GM19372 (cell line): ENCODE measurements at regions not wholly inside any gene's neighbourhood (a gene's known extent, or its start where the extent isn't known, plus 50 kb on each side); places are given as distances from the start of the nearest gene placed in this dataset.
"Not testable (repeated sequence)": the region's sequence is repeated elsewhere in the genome, so short reads cannot be mapped to it uniquely, and the experiment has no call there.

Source experiments
- ATAC-seq: cut with Tn5 transposase; IDR thresholded peaks from one replicate; pipeline ENCODE4 v1.9.1; 2021; ENCODE audit warnings: mild to moderate bottlenecking, low read depth, moderate library complexity; ENCODE audit not compliant: unreplicated experiment

- peak; percentile 71 for ATAC-seq
Measured at GRCh38 chr6:144353871-144354314, 68.8 kb downstream of the UTRN start.

GRCh38 chr6:144359783-144360182, 74.6 kb downstream of the UTRN start:
- no peak for ATAC-seq

DNA sequence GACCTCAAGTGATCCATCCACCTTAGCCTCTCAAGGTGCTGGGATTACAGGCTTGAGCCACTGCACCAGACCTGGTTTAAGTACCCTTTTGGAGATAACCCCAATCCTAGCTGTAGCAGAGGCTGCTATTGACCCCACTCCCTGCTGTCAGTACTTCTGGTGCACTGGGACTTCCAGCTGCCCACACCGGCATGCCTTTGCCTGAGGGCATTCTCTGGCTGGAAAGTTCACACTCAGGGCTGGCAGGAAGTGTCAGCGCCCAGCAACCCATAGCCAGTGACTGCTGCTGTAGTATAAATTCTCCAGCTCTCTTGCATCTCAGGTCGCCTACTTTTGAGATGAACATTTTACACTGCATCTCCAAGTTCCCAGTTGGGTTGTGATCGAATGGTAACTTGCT, 75.3 kb downstream of the UTRN start:
- no peak for ATAC-seq

GRCh38 chr6:144361016-144361415, 75.9 kb downstream of the UTRN start:
- ATAC-seq = no peak

DNA sequence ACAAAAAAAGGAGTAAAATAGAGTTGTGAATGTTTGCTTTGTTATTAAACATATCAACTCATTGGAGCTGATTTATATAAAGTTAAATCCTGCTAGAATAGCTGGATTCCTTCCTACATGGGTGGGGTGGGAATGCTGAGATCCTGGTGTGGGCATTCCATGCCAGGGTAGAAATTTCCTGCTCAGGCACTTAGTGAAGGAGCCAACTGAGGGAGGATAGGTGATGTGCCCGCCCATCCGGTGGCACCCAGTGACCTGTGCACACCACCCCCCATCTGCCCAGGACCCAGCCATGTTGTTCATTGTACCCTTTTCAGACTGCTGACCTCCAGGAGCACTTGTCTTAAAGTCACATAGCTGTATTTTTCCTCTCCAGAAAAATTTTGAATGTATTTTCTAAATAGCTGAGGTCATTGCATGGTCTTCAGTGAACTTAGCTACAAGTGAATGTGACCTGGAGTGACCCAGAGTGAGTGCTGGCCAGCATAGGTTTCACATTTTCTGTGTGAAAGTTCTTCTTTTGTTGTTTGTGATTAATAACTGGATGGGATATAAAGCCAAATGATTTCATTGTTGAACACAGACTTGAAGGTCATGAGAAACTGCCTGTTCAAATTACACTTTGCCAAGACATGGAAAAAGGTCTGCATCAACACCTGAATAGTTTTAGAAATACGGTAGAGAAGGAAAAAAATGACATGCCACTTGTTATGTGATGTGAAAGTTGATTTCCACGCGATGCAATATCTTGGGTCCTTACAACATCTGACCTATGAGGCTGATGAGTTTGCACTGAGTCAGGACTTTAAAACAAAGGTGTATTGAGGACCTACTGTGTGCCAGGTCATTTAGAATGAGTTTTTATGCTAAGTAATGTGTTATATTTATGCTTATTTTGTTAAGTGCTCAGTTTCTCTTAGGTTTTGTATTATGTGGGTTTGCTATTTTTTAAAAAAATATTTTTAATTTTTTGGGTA, 77.2 kb downstream of the UTRN start:
- ATAC-seq = no peak

GRCh38 chr6:144364208-144364720, 79.1 kb downstream of the UTRN start:
- no peak for ATAC-seq

DNA sequence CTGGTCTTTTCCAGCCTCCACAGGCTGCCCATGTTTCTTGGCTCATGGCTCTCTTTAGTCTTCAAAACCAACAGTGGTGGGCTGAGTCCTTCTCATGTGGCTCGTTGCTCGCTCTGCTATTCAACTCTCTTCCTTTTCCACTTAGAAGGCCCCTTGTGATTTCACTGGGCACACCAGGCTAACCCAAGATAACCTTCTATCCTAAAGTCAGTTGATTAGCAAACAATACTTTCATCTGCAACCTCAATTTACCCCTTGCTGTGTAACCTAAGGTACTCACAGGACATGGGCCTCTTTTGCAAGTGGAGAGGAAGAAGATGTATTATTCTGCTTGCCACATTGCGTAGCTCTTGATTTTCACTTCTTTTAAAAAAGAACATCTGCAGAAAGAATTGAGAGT, 79.6 kb downstream of the UTRN start:
- ATAC-seq = no peak

DNA sequence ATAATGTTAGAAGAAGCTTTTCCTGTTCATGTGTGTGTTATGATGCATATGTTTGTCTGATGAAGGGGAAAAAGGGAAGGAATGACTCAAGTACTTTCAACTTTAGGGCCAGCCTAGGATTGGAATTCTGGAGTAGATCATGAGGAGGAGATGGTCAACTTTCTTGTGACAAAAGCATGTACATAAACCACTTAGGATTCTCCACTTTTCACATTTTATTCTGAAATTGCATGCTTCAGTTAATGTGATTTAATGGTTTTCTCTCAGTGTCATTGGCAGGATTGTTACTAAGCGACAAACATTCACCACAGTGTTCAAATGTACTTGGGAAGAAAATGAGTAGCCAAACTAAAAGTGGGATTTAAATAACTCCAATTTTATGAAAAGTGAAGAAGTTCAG, 80.1 kb downstream of the UTRN start:
- ATAC-seq = no peak

GRCh38 chr6:144369696-144370095, 84.6 kb downstream of the UTRN start:
- not testable (repeated sequence) for ATAC-seq

DNA sequence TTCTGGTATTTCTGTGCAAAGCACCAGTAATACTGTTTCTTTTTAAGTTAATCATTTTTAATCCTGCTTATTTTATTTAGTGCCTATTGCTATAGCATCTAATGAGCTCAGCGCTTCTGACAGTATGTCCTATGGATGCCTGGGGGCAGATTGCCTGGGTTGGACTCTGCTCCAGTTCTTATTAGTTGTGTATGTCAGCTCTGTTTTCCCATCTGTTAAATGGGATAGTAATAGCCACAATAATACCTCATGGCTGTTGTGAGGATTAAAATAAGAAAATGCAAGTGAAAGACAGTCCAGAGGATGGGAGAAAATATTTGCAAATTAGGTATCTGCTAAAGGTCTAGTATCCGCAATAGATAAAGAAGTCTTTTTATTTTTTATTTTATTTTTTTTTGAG, 87.0 kb downstream of the UTRN start:
- ATAC-seq = no peak

DNA sequence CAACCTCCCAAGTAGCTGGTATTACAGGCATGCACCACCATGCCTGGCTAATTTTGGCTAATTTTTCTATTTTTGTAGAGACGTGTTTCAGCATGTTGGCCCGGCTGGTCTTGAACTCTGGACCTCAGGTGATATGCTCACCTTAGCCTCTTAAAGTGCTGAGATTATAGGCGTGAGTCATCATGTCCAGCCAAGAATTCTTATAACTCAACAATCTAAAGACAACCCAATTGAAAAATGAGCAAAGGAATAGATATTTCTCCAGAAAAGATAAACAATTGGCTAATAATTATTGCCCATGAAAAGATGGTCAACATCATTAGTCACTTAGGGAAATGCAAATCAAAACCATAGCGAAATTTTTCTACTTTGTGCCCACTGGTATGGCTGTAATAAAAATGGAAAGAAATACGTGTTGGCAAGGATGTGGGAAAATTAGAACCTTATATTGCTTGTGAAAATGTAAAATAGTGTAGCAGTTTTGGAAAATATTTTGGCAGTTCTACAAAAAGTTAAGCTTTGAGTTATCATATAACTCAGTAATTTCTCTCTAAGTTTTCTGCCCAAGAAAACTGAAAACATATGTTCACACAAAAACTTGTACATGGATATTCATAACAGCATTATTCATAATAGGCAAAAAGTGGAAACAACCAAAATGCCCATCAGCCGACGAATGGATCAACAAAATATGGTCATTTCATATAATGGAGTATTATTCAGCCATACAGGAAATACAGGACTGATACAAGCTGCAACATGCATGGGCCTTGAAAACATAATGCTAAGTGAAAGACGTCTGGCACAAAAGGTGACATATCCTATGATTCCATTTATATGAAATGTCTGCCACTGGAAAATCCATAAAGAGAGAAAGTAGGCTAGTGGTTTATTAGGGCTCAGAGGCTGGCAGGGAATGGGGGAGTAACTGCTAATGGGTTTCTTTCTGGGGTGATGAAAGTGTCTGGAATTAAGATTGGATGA, 87.8 kb downstream of the UTRN start:
- no peak for ATAC-seq

DNA sequence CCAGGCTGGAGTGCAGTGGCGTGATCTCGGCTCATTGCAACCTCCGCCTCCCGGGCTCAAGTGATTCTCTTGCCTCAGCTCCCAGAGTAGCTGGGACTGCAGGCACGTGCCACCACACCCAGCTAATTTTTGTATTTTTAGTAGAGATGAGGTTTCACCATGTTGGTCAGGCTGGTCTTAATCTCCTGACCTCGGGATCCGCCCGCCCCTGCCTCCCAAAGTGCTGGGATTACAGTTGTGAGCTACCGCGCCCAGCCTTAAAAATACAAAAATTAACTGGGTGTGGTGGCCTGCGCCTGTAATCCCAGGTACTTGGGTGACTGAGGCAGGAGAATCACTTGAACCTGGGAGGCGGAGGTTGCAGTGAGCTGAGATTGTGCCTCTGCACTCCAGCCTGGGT, 89.4 kb downstream of the UTRN start:
- ATAC-seq = not testable (repeated sequence)

DNA sequence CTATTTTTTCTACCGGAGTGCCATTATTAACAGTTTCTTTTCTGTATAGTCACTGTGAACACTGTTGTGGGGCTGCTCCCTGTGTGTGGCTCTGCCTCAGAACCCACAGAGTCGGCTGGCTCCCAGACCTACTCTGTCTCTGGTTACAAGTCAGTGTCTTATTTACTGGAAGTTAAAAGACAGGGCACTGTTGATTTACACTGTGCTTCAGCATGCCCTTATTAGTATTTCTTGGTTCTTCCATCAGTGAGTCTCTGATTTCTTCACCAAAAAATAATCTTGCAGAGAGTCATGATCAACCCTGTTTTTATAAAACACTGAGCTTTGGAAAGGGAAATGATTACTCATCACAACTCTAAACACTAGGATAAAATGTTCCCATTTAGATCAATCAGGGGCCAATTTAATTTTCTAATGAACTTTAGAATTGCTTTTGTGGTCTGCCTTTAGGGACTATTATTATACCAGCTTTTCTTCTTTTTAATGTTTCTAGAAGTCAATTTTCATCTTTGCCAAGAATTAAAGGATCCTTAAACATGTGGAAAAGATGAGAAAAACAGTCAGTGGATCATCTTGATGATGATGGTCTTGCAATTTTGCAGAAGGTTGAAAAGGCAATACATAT, 92.6 kb downstream of the UTRN start:
- no peak for ATAC-seq

GRCh38 chr6:144378437-144378836, 93.3 kb downstream of the UTRN start:
- ATAC-seq = no peak

GRCh38 chr6:144379356-144379755, 94.2 kb downstream of the UTRN start:
- ATAC-seq = peak; percentile 48

DNA sequence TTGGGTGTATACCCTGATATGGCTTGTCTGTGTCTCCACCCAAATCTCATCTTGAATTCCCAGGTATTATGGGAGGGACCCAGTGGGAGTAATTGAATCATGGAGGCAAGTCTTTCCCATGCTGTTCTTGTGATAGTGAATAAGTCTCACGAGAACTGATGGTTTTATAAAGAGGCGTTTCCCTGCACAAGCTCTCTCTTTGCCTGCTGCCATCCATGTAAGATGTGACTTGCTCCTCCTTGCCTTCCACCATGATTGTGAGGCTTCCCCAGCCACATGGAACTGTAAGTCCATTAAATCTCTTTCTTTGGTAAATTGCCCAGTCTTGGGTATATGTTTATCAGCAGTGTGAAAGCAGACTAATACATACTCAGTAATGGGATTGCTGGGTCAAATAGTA, 96.4 kb downstream of the UTRN start:
- not testable (repeated sequence) for ATAC-seq

DNA sequence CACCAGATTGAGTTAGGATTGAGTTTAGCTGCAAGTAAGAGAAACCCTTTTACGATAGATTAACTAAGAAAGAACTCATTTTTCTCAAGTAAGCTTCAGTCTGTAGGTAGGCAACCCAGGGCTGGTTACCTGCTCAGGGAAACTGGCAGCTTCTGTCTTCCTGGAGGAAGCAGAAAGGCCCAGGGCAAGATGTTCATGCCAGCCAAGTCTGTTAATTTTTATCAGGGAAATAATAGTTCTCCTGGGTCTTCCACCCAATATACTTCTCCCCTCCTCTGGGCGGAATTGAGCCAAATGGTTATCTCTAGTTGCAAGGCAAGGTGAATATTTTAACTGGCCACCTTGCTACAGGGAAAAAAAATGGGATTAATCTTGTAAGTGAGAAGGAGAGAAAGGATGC, 98.2 kb downstream of the UTRN start:
- no peak for ATAC-seq

DNA sequence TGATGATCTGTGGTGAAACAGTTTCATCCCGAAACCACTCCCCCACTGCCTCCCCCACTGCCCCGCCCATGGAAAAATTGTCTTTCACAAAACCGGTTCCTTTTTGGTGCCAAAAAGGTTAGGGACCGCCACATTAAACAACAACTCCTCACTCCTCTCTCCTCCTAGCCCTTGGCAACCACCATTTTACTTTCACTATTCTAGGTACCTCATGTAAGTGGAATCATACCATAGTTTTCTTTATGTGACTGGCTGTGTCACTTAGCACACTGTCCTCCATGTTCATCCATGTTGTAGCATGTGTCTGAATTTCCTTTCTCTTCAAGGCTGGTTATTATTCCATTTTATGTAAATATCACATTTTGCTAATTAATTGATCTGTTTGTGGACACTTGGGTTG, 99.3 kb downstream of the UTRN start:
- ATAC-seq = no peak

DNA sequence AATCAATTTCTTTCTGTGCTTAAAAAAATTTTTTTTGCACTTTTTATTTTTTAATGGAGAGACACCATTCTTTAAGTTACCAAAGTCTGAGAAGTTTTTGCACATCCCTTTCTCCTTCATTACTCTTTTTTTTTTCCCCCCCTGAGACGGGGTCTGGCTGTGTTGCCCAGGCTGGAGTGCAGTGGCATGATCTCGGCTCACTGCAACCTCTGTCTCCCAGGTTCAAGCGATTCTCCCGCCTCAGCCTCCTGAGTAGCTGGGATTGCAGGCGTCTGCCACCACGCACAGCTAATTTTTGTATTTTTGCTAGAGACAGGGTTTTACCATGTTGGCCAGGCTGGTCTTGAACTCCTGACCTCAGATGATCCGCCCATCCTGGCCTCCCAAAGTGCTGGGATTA, 104.3 kb downstream of the UTRN start:
- ATAC-seq = not testable (repeated sequence)

GRCh38 chr6:144390202-144390601, 105.1 kb downstream of the UTRN start:
- no peak for ATAC-seq
